HepG2 (cell line): ENCODE measurements at regions not wholly inside any gene's neighbourhood (a gene's known extent, or its start where the extent isn't known, plus 50 kb on each side); places are given as distances from the start of the nearest gene placed in this dataset.

Experiments used
- ATAC-seq: fragments of 200-7000 bp; cut with Tn5 transposase; 3 replicates; pipeline ENCODE4 v1.9.1; 2020; ENCODE audit warnings: mild to moderate bottlenecking, moderate library complexity
- BruUV-seq: library from RNA; stranded (reverse); fragments of 400-500 nt; replicated peaks from 2 replicates; lab custom pipeline; 2021; lab: Mats Ljungman, UMichigan
- CTCF ChIA-PET: fragments of 300-600 bp; formaldehyde crosslinking; extraction: SDS; loops from one replicate; lab custom pipeline; 2021; ENCODE audit warnings: low total read pairs, inconsistent platforms, low intra/inter-chr PET ratio; lab: Yijun Ruan, JAX
- POLR2A ChIA-PET: fragments of 350-600 bp; sonication (Branson Sonifier 250); formaldehyde crosslinking; loops from one replicate; lab custom pipeline; 2020; ENCODE audit warnings: antibody characterized with exemption, inconsistent platforms; lab: Yijun Ruan, JAX
- DNase-seq: peaks from one replicate; pipeline ENCODE4 v3.0.0-alpha.2; 2015; ENCODE audit warnings: low spot score
- FAIRE-seq: peaks from 3 replicates; lab custom pipeline; 2011; peaks lifted over from hg19 to GRCh38; lab: Jason Lieb, UNC
- H2AFZ ChIP-seq: one replicate; pipeline ENCODE4 v1.6.1; 2011; ENCODE audit warnings: low read length, inconsistent platforms
- H3K27ac ChIP-seq: fragments of 300-600 bp; 3 replicates; pipeline ENCODE4 v1.8.0; 2011; ENCODE audit warnings: mixed run types, mild to moderate bottlenecking, mixed read lengths, low read length, inconsistent platforms; ENCODE audit not compliant: insufficient read depth; ENCODE audit errors: extremely low read length
- H3K27me3 ChIP-seq, 2 experiments: fragments of 200-600 bp in 1 of 2; 2 replicates in 1 of 2; 3 replicates in 1 of 2; pipeline versions ENCODE4 v1.6.0 to v1.8.0; 2011; ENCODE audit warnings: low read length in 2 of 2, mild to moderate bottlenecking in 2 of 2, moderate library complexity in 2 of 2, inconsistent platforms in 1 of 2; ENCODE audit not compliant: insufficient read depth in 2 of 2, control insufficient read depth in 1 of 2
- H3K36me3 ChIP-seq, 2 experiments: fragments of 200-600 bp in 1 of 2; replicated peaks in 1 of 2; 2 replicates in 1 of 2; 3 replicates in 1 of 2; pipeline versions ENCODE4 v1.5.1 to v1.8.0; 2011; ENCODE audit warnings: low read length in 2 of 2, inconsistent platforms in 1 of 2; ENCODE audit not compliant: insufficient read depth in 2 of 2, control insufficient read depth in 1 of 2
- H3K4me1 ChIP-seq: 2 replicates; pipeline ENCODE4 v1.5.1; 2012; ENCODE audit warnings: low read length, inconsistent platforms; ENCODE audit not compliant: insufficient read depth
- H3K4me2 ChIP-seq: 2 replicates; pipeline ENCODE4 v1.6.0; 2011; ENCODE audit warnings: low read depth, low read length, inconsistent platforms
- H3K4me3 ChIP-seq, 3 experiments: fragments of 200-600 bp in 1 of 3; sonication (generic), shearing (Covaris generic) in 1 of 3; replicated peaks in 1 of 3; 2 replicates each; pipeline ENCODE4 v1.5.1; 2011 to 2016; ENCODE audit warnings: low read length in 3 of 3, inconsistent platforms in 2 of 3, low read depth in 2 of 3, mild to moderate bottlenecking in 2 of 3, control low read depth in 1 of 3, mixed read lengths in 1 of 3; ENCODE audit not compliant: insufficient read depth in 1 of 3
- H3K79me2 ChIP-seq: one replicate; pipeline ENCODE4 v1.6.1; 2011; ENCODE audit warnings: low read length, inconsistent platforms; ENCODE audit not compliant: insufficient read depth
- H3K9ac ChIP-seq: 2 replicates; pipeline ENCODE4 v1.6.0; 2011; ENCODE audit warnings: mild to moderate bottlenecking, low read depth, low read length, inconsistent platforms; ENCODE audit not compliant: insufficient read depth
- H3K9me3 ChIP-seq: 2 replicates; pipeline ENCODE4 v1.5.1; 2012; ENCODE audit warnings: mild to moderate bottlenecking, low read length
- H4K20me1 ChIP-seq: 2 replicates; pipeline ENCODE4 v1.6.0; 2011; ENCODE audit warnings: inconsistent platforms, mild to moderate bottlenecking, low read length, moderate library complexity; ENCODE audit not compliant: insufficient read depth
- ADNP ChIP-seq: sonication (generic); formaldehyde crosslinking; IDR thresholded peaks from 2 replicates; pipeline ENCODE4 v1.4.0; 2020; ENCODE audit warnings: missing genetic modification reagents
- ELF4 ChIP-seq: sonication (generic); formaldehyde crosslinking; IDR thresholded peaks from 2 replicates; pipeline ENCODE4 v1.5.0; 2020; ENCODE audit warnings: missing genetic modification reagents, mild to moderate bottlenecking, moderate library complexity, borderline replicate concordance
- GLMP ChIP-seq: sonication (generic); formaldehyde crosslinking; IDR thresholded peaks from 2 replicates; pipeline ENCODE4 v1.9.0; 2021; ENCODE audit warnings: missing genetic modification reagents, mild to moderate bottlenecking, borderline replicate concordance
- KLF12 ChIP-seq: sonication (generic); formaldehyde crosslinking; IDR thresholded peaks from 2 replicates; pipeline ENCODE4 v1.4.0; 2020; ENCODE audit warnings: missing genetic modification reagents, borderline replicate concordance
- MEF2D ChIP-seq: sonication (generic); formaldehyde crosslinking; IDR thresholded peaks from 2 replicates; pipeline ENCODE4 v1.5.1; 2020; ENCODE audit warnings: mild to moderate bottlenecking, missing genetic modification reagents
- MXD4 ChIP-seq: IDR thresholded peaks from 2 replicates; pipeline ENCODE4 v1.6.1; 2016; ENCODE audit warnings: mild to moderate bottlenecking, missing biosample characterization, missing genetic modification reagents
- PHF5A ChIP-seq: IDR thresholded peaks from one replicate; pipeline ENCODE4 v1.6.1; 2018; ENCODE audit warnings: low read depth, missing genetic modification reagents; ENCODE audit not compliant: unreplicated experiment
- SOX5 ChIP-seq: IDR thresholded peaks from 2 replicates; pipeline ENCODE4 v1.6.1; 2016; ENCODE audit warnings: borderline replicate concordance
- ZNF563 ChIP-seq: sonication (generic); formaldehyde crosslinking; IDR thresholded peaks from 2 replicates; pipeline ENCODE4 v1.8.0; 2022; ENCODE audit warnings: mild to moderate bottlenecking, moderate library complexity, missing genetic modification reagents
- ZNF687 ChIP-seq: sonication (generic); formaldehyde crosslinking; IDR thresholded peaks from 2 replicates; pipeline ENCODE4 v1.5.1; 2020; ENCODE audit warnings: mild to moderate bottlenecking, missing genetic modification reagents, moderate library complexity
- ZNF709 ChIP-seq: sonication (generic); formaldehyde crosslinking; IDR thresholded peaks from 2 replicates; pipeline ENCODE4 v1.5.0; 2020; ENCODE audit warnings: mild to moderate bottlenecking, missing genetic modification reagents
- WGBS: methylation state at CpG from one replicate; pipeline ENCODE4 v1.1.6; 2017; ENCODE audit warnings: low lambda C conversion rate; 5-methylcytosine and 5-hydroxymethylcytosine counted together
- in situ Hi-C: cut with HindIII; loops from 2 replicates; pipeline ENCODE4 v1.10.0; 2017; ENCODE audit warnings: low pct_unique_long_range_greater_than_20kb; ENCODE audit not compliant: extremely low pct_ligation_motif_present
- intact Hi-C: fragments of 100-400 bp; cut with micrococcal nuclease; formaldehyde crosslinking; loops from one replicate; pipeline ENCODE4 v1.10.0; 2022; ENCODE audit not compliant: unreplicated experiment
- TF ChIP-seq, protein P1 (sequence below): sonication (generic); formaldehyde crosslinking; IDR thresholded peaks from 2 replicates; pipeline ENCODE4 v1.4.0; 2020; ENCODE audit warnings: missing genetic modification reagents

DNA sequence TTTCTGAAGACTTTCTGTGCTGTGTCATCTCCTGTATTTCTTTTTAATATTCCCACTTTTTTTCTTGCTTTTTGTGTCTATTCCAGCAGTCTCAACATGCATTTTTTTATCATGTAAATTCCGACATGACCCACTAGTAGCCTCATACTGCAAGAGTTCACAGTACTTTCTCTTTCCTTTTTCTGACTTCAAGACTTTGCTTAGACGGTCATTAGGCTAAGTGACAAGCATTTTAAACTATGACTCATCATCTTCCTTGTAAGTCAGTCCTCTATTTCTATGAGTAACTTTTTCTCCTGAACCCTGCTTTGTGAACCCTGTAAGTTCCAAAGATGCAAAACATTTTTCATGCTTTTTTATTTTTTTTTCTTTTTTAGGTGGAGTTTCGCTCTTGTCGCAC is 381.2 kb downstream of the TXNL1 start:
- FAIRE-seq: no peak
- Histone ChIP-seq H2AFZ (no peak overlapping the region), H3K4me3 (no peak overlapping the region), H3K27me3 (no peaks in the 10 kb centered on the region), H3K36me3 (no peaks in the 10 kb centered on the region), H3K4me2 (no peak overlapping the region), H3K9me3 (peaks cover 23% of the 10 kb centered on the region), H3K27ac (no peak overlapping the region), H3K9ac (no peak overlapping the region), H3K4me1 (no peaks in the 10 kb centered on the region), H3K79me2 (no peaks in the 10 kb centered on the region)
- CTCF ChIA-PET: no interaction called here
- WGBS: 49% methylated on average over 4 of the region's 4 CpGs
- TF ChIP-seq MXD4 (no peak), ZNF563 (no peak), ZNF687 (CRISPR knock-in tag) (no peak), KLF12 (CRISPR knock-in tag) (no peak), GLMP (CRISPR knock-in tag) (no peak), ELF4 (no peak), MEF2D (CRISPR knock-in tag) (no peak), ZNF709 (CRISPR knock-in tag) (no peak), ADNP (no peak), PHF5A (CRISPR knock-in tag) (no peak), SOX5 (CRISPR knock-in tag) (no peak)
- TF ChIP-seq, protein P1, sequence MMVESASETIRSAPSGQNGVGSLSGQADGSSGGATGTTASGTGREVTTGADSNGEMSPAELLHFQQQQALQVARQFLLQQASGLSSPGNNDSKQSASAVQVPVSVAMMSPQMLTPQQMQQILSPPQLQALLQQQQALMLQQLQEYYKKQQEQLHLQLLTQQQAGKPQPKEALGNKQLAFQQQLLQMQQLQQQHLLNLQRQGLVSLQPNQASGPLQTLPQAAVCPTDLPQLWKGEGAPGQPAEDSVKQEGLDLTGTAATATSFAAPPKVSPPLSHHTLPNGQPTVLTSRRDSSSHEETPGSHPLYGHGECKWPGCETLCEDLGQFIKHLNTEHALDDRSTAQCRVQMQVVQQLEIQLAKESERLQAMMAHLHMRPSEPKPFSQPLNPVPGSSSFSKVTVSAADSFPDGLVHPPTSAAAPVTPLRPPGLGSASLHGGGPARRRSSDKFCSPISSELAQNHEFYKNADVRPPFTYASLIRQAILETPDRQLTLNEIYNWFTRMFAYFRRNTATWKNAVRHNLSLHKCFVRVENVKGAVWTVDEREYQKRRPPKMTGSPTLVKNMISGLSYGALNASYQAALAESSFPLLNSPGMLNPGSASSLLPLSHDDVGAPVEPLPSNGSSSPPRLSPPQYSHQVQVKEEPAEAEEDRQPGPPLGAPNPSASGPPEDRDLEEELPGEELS (CRISPR knock-in tag): no peak
- TF ChIP-seq, all 625 proteins: peak for 0
- intact Hi-C loops: no loop called here
- no peak for ATAC-seq
- no TSS peak for BruUV-seq
- POLR2A ChIA-PET: no interaction called here
- in situ Hi-C loops: no loop called here
- H4K20me1 ChIP-seq: no peaks in the 10 kb centered on the region
- DNase-seq: no peak
